ENCODE measurements at regions not wholly inside any gene's neighbourhood (a gene's known extent, or its start where the extent isn't known, plus 50 kb on each side); places are given as distances from the start of the nearest gene placed in this dataset.

- no peak for TF ChIP-seq CTCF (IDR thresholded peaks at IDR 0.05)
- TF ChIP-seq POLR2A (IDR thresholded peaks at IDR 0.05): no peak
Observed at GRCh38 chr2:221283896-221284545, 288.1 kb downstream of the EPHA4 start.
